ENCODE measurements at regions not wholly inside any gene's neighbourhood (a gene's known extent, or its start where the extent isn't known, plus 50 kb on each side); places are given as distances from the start of the nearest gene placed in this dataset.

DNA sequence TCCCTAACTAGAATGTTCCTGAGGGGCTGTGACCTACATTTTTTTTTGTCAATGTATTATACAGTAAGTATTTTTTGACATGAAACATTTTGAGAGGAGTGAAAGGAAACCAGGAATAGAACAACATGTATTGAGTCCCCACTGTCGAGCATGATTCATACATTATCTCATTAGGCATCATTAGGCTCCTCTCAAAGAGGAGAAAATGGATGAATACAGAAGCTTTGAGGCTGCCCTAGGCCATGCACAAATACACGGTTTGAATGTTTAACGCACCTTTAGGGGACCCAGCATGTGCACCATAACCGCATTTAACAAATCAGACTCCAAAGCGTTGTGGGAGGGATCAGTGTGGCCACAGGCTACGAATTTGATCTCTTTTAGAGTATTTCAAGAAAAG is 87.8 kb downstream of the TBXT start:
- H3K27me3 ChIP-seq: no peaks in the 10 kb centered on the region
- H3K27ac ChIP-seq: no peak overlapping the region
- H3K4me1 ChIP-seq: no peaks in the 10 kb centered on the region
- no peaks in the 10 kb centered on the region for H3K36me3 ChIP-seq
- no peak overlapping the region for H3K4me3 ChIP-seq
- TF ChIP-seq POLR2A (IDR thresholded peaks at IDR 0.05): no peak
- TF ChIP-seq, protein P1, sequence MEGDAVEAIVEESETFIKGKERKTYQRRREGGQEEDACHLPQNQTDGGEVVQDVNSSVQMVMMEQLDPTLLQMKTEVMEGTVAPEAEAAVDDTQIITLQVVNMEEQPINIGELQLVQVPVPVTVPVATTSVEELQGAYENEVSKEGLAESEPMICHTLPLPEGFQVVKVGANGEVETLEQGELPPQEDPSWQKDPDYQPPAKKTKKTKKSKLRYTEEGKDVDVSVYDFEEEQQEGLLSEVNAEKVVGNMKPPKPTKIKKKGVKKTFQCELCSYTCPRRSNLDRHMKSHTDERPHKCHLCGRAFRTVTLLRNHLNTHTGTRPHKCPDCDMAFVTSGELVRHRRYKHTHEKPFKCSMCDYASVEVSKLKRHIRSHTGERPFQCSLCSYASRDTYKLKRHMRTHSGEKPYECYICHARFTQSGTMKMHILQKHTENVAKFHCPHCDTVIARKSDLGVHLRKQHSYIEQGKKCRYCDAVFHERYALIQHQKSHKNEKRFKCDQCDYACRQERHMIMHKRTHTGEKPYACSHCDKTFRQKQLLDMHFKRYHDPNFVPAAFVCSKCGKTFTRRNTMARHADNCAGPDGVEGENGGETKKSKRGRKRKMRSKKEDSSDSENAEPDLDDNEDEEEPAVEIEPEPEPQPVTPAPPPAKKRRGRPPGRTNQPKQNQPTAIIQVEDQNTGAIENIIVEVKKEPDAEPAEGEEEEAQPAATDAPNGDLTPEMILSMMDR (IDR thresholded peaks at IDR 0.05): no peak
- no peak for DNase-seq
- H3K9me3 ChIP-seq: no peaks in the 10 kb centered on the region

DNA sequence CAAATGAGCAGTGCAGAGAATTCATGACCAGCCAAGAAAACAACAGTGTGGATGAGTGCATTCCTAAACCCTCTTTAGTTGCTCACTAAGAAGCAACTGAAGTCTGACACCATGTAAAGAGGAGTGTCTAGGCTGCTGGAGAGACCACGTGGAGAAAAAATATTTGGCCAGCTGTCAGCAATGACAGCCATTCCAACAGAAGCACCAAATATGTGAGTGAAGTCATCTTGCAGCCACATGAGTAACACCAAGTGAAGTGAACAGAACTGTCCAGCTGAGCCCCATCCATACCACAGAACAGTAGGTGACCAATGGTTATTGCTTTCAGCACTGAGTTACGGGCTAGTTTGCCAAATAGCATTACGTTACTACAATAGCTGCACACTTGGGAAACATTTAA is 89.4 kb downstream of the TBXT start:
- TF ChIP-seq, protein P1 (IDR thresholded peaks at IDR 0.05): no peak
- no peak for TF ChIP-seq POLR2A (IDR thresholded peaks at IDR 0.05)
- Histone ChIP-seq H3K27me3 (no peaks in the 10 kb centered on the region), H3K4me1 (no peaks in the 10 kb centered on the region)

DNA sequence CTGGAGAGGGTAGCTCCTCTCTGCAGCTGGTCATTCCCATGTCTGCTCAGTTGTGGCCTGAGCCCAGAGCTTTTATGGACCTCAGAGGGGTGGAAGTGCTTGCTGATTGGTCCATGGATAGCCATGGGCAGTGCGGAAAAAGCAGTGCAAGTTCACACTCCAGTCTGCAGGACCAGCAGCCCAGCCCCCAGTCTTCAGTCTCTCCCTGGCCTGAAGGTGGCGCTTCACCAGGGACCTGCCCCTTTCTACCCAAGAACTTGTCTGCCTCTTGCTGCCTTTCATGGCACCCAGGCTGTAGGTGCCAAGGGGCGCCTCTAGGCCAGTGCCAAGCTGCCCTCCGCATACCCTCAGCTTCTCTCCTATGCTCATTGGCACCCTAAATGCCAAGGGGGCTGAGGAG is 91.0 kb downstream of the TBXT start:
- no peak for DNase-seq
- H3K4me3 ChIP-seq: no peak overlapping the region
- H3K4me1 ChIP-seq: no peaks in the 10 kb centered on the region
- TF ChIP-seq, protein P1 (IDR thresholded peaks at IDR 0.05): no peak
- TF ChIP-seq POLR2A (IDR thresholded peaks at IDR 0.05): no peak
- H3K9me3 ChIP-seq: no peaks in the 10 kb centered on the region
- no peaks in the 10 kb centered on the region for H3K36me3 ChIP-seq
- H3K27ac ChIP-seq: no peak overlapping the region
- H3K27me3 ChIP-seq: no peaks in the 10 kb centered on the region

More for the DNA sequence above, 89.4 kb downstream of the TBXT start:
- no peak for DNase-seq
- no peaks in the 10 kb centered on the region for H3K9me3 ChIP-seq
- no peak overlapping the region for H3K4me3 ChIP-seq
- H3K36me3 ChIP-seq: no peaks in the 10 kb centered on the region
- H3K27ac ChIP-seq: no peak overlapping the region

DNA sequence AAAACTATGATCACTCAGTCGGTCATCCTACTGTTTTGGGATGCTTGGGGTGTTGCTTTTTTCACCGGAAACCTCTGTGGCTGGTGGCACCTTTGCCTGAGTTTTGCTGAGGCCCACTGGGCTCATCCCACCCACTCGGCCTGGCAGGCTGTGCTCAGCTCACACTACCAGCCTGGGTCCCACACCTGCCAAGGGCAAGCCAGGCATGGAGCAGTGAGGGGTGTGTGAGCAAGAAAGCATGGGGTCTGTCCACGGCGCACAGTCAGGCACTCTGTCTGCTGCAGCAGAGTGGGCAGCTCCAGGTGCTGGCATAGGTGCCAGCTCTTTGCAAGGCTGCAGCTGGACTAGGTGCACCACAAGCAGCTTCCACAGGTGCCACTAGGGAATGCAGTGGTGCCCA is 91.7 kb downstream of the TBXT start:
- Histone ChIP-seq H3K9me3 (no peaks in the 10 kb centered on the region), H3K4me3 (no peak overlapping the region), H3K27ac (no peak overlapping the region), H3K36me3 (no peaks in the 10 kb centered on the region), H3K4me1 (no peaks in the 10 kb centered on the region), H3K27me3 (no peaks in the 10 kb centered on the region)
- DNase-seq: no peak
- no peak for TF ChIP-seq POLR2A (IDR thresholded peaks at IDR 0.05)
- TF ChIP-seq, protein P1 (IDR thresholded peaks at IDR 0.05): no peak

GRCh38 chr6:166075186-166075585 is 92.5 kb downstream of the TBXT start:
- TF ChIP-seq POLR2A (IDR thresholded peaks at IDR 0.05): no peak
- TF ChIP-seq, protein P1 (IDR thresholded peaks at IDR 0.05): no peak
- no peak for DNase-seq
- Histone ChIP-seq H3K27me3 (no peaks in the 10 kb centered on the region), H3K4me3 (no peak overlapping the region), H3K4me1 (no peaks in the 10 kb centered on the region), H3K9me3 (no peaks in the 10 kb centered on the region), H3K27ac (no peak overlapping the region), H3K36me3 (no peaks in the 10 kb centered on the region)

- H3K9me3 ChIP-seq: no peaks in the 10 kb centered on the region
- H3K27me3 ChIP-seq: no peaks in the 10 kb centered on the region
- H3K4me3 ChIP-seq: no peak overlapping the region
- no peaks in the 10 kb centered on the region for H3K36me3 ChIP-seq
- no peak for DNase-seq
- H3K27ac ChIP-seq: no peak overlapping the region
- H3K4me1 ChIP-seq: no peaks in the 10 kb centered on the region
- TF ChIP-seq POLR2A (IDR thresholded peaks at IDR 0.05): no peak
- TF ChIP-seq, protein P1 (IDR thresholded peaks at IDR 0.05): no peak
These were observed 94.6 kb downstream of the TBXT start for GRCh38 chr6:166073082-166073481.
